PFSK-1 (cell line): ENCODE measurements at regions not wholly inside any gene's neighbourhood (a gene's known extent, or its start where the extent isn't known, plus 50 kb on each side); places are given as distances from the start of the nearest gene placed in this dataset.

Experiments
- FOXP2 ChIP-seq: optimal IDR thresholded peaks from 2 replicates; pipeline ENCODE3; 2011; ENCODE audit warnings: borderline replicate concordance, control low read depth, inconsistent platforms; ENCODE audit not compliant: insufficient read depth; ENCODE audit errors: extremely low read length, extremely low read depth
- POLR2AphosphoS5 ChIP-seq: IDR thresholded peaks from 2 replicates; pipeline ENCODE4 v1.6.1; 2012; ENCODE audit warnings: low read depth, mild to moderate bottlenecking, control low read depth, low read length, moderate library complexity
- REST ChIP-seq, 2 experiments: IDR thresholded peaks; 2 replicates each; pipeline versions ENCODE4 v1.6.1 to v1.8.0; 2011 to 2012; ENCODE audit warnings: low read depth in 2 of 2, low read length in 2 of 2, control low read depth in 1 of 2, inconsistent platforms in 1 of 2, mild to moderate bottlenecking in 1 of 2, moderate library complexity in 1 of 2; ENCODE audit not compliant: insufficient read depth in 1 of 2
- SIN3A ChIP-seq: IDR thresholded peaks from 2 replicates; pipeline ENCODE4 v1.6.1; 2012; ENCODE audit warnings: mild to moderate bottlenecking, low read length, moderate library complexity, borderline replicate concordance; ENCODE audit not compliant: insufficient read depth
- TAF1 ChIP-seq: IDR thresholded peaks from 2 replicates; pipeline ENCODE4 v1.6.1; 2012; ENCODE audit warnings: low read length, control low read depth, borderline replicate concordance; ENCODE audit not compliant: insufficient read depth

- TF ChIP-seq SIN3A: no peak
- no peak for TF ChIP-seq REST (IDR thresholded peaks at IDR 0.05; ENCODE audit: insufficient read depth in 1 of 2, low read depth in 2 of 2, low read length in 2 of 2)
- no peak for TF ChIP-seq TAF1
- TF ChIP-seq FOXP2: no peak
- no peak for TF ChIP-seq POLR2AphosphoS5
Measured at GRCh38 chr6:144543006-144543871, 258.1 kb downstream of the UTRN start.

GRCh38 chr6:144544266-144544830 is 259.2 kb downstream of the UTRN start:
- no peak for TF ChIP-seq TAF1
- no peak for TF ChIP-seq SIN3A
- no peak for TF ChIP-seq POLR2AphosphoS5
- TF ChIP-seq REST (IDR thresholded peaks at IDR 0.05; ENCODE audit: insufficient read depth in 1 of 2, low read depth in 2 of 2, low read length in 2 of 2): no peak
- TF ChIP-seq FOXP2: no peak

- TF ChIP-seq SIN3A (no peak), REST (IDR thresholded peaks at IDR 0.05; ENCODE audit: insufficient read depth in 1 of 2, low read depth in 2 of 2, low read length in 2 of 2) (no peak), FOXP2 (no peak), TAF1 (no peak), POLR2AphosphoS5 (no peak)
Measured at GRCh38 chr6:144546807-144547206, 261.7 kb downstream of the UTRN start.

- TF ChIP-seq POLR2AphosphoS5 (no peak), REST (IDR thresholded peaks at IDR 0.05; ENCODE audit: insufficient read depth in 1 of 2, low read depth in 2 of 2, low read length in 2 of 2) (no peak), FOXP2 (no peak), SIN3A (no peak), TAF1 (no peak)
Measured at GRCh38 chr6:144547409-144547808, 262.3 kb downstream of the UTRN start.
